Activated CD4-positive, alpha-beta T cell treated with anti-CD3 and anti-CD28 coated beads, Interleukin-2, amount 50 U/mL, for 24 hours (primary cell): ENCODE measurements at regions not wholly inside any gene's neighbourhood (a gene's known extent, or its start where the extent isn't known, plus 50 kb on each side); places are given as distances from the start of the nearest gene placed in this dataset.

Experiments used
- DNase-seq, 2 donors: peaks; one replicate each; pipeline ENCODE4 v3.0.0-alpha.2; 2020; ENCODE audit warnings: low read depth in 1 of 2, low spot score in 1 of 2

- no peak for DNase-seq
Observed at GRCh38 chr22:47391169-47392053, 629.0 kb downstream of the TBC1D22A start.

- DNase-seq = no peak
Observed at GRCh38 chr22:47390026-47390970, 627.8 kb downstream of the TBC1D22A start.

GRCh38 chr22:47389201-47389600 lies 626.8 kb downstream of the TBC1D22A start:
- DNase-seq = no peak

GRCh38 chr22:47388778-47389177 lies 626.3 kb downstream of the TBC1D22A start:
- no peak for DNase-seq

- no peak for DNase-seq
Observed at GRCh38 chr22:47388331-47388730, 625.9 kb downstream of the TBC1D22A start.

- DNase-seq = no peak
Observed at GRCh38 chr22:47386812-47387510, 624.5 kb downstream of the TBC1D22A start.

GRCh38 chr22:47384977-47385376 lies 622.5 kb downstream of the TBC1D22A start:
- no peak for DNase-seq

GRCh38 chr22:47382164-47382890 lies 619.9 kb downstream of the TBC1D22A start:
- DNase-seq = no peak

- no peak for DNase-seq
Observed at GRCh38 chr22:47381240-47381639, 618.8 kb downstream of the TBC1D22A start.

GRCh38 chr22:47380692-47381091 lies 618.2 kb downstream of the TBC1D22A start:
- no peak for DNase-seq

- no peak for DNase-seq
Observed at GRCh38 chr22:47379037-47379436, 616.6 kb downstream of the TBC1D22A start.

GRCh38 chr22:47377926-47378560 lies 615.6 kb downstream of the TBC1D22A start:
- no peak for DNase-seq

GRCh38 chr22:47376901-47377505 lies 614.6 kb downstream of the TBC1D22A start:
- DNase-seq = no peak

GRCh38 chr22:47376322-47376700 lies 613.9 kb downstream of the TBC1D22A start:
- DNase-seq = no peak

- DNase-seq = no peak
Observed at GRCh38 chr22:47375621-47376321, 613.3 kb downstream of the TBC1D22A start.

GRCh38 chr22:47374901-47375575 lies 612.6 kb downstream of the TBC1D22A start:
- no peak for DNase-seq

- no peak for DNase-seq
Observed at GRCh38 chr22:47374273-47374771, 611.9 kb downstream of the TBC1D22A start.

GRCh38 chr22:47373648-47374272 lies 611.3 kb downstream of the TBC1D22A start:
- DNase-seq = no peak
